SU-DHL-6 (cell line): ENCODE measurements at regions not wholly inside any gene's neighbourhood (a gene's known extent, or its start where the extent isn't known, plus 50 kb on each side); places are given as distances from the start of the nearest gene placed in this dataset.

ENCODE experiments used
- H2AFZ ChIP-seq: fragments of 200-600 bp; sonication (generic); 2 replicates; pipeline ENCODE4 v1.6.1; 2014; ENCODE audit warnings: low read depth, mild to moderate bottlenecking, moderate library complexity, mixed read lengths, antibody characterized with exemption, low read length; ENCODE audit not compliant: severe bottlenecking
- H3F3A ChIP-seq: fragments of 200-600 bp; shearing (Covaris generic); 2 replicates; pipeline ENCODE4 v1.6.0; 2016; ENCODE audit warnings: antibody characterized with exemption, mild to moderate bottlenecking; ENCODE audit not compliant: insufficient read depth
- H3K27ac ChIP-seq: fragments of 200-600 bp; sonication (generic); 2 replicates; pipeline ENCODE4 v1.5.1; 2016; ENCODE audit warnings: low read depth, mild to moderate bottlenecking, low read length, moderate library complexity, mixed read lengths
- H3K27me3 ChIP-seq: fragments of 200-600 bp; sonication (generic), shearing (Covaris generic); 2 replicates; pipeline ENCODE4 v1.6.0; 2014; ENCODE audit warnings: mild to moderate bottlenecking, low read length
- H3K36me3 ChIP-seq: fragments of 200-600 bp; sonication (generic); 2 replicates; pipeline ENCODE4 v1.6.1; 2014; ENCODE audit warnings: mild to moderate bottlenecking, low read length, mixed read lengths
- H3K4me2 ChIP-seq: fragments of 300-600, 200-600 bp; shearing (Covaris generic), sonication (generic); 2 replicates; pipeline ENCODE4 v1.6.0; 2014; ENCODE audit warnings: low read length, low read depth, mild to moderate bottlenecking; ENCODE audit not compliant: poor library complexity, severe bottlenecking
- H3K4me3 ChIP-seq: fragments of 200-600 bp; sonication (generic); 2 replicates; pipeline ENCODE4 v1.5.1; 2014; ENCODE audit warnings: antibody characterized with exemption, low read length, mild to moderate bottlenecking, mixed read lengths; ENCODE audit not compliant: insufficient read depth, poor library complexity, severe bottlenecking
- H3K79me2 ChIP-seq: fragments of 200-600 bp; sonication (generic); 2 replicates; pipeline ENCODE4 v1.6.1; 2014; ENCODE audit warnings: mild to moderate bottlenecking, low read length, moderate library complexity; ENCODE audit not compliant: insufficient read depth
- H3K9ac ChIP-seq: fragments of 200-600 bp; sonication (generic); 2 replicates; pipeline ENCODE4 v1.7.0; 2014; ENCODE audit warnings: mild to moderate bottlenecking, low read length
- H3K9me2 ChIP-seq: fragments of 200-600 bp; sonication (generic); replicated peaks from 2 replicates; pipeline ENCODE4 v1.6.1; 2014; ENCODE audit warnings: low read length; ENCODE audit not compliant: insufficient read depth
- H3K9me3 ChIP-seq: fragments of 200-600 bp; sonication (generic); 2 replicates; pipeline ENCODE4 v1.6.1; 2014; ENCODE audit warnings: low read length, mixed read lengths; ENCODE audit not compliant: insufficient read depth
- H4K20me1 ChIP-seq: fragments of 200-600 bp; sonication (generic); 2 replicates; pipeline ENCODE4 v1.6.1; 2014; ENCODE audit warnings: low read depth, mild to moderate bottlenecking, antibody characterized with exemption, low read length, moderate library complexity, mixed read lengths
- CTCF ChIP-seq: fragments of 200-600 bp; sonication (generic); IDR thresholded peaks from one replicate; pipeline ENCODE4 v1.5.1; 2017; ENCODE audit warnings: antibody characterized with exemption, mild to moderate bottlenecking, low read length, moderate library complexity; ENCODE audit not compliant: insufficient read depth, poor library complexity, severe bottlenecking
- EZH2phosphoT487 ChIP-seq: fragments of 200-600 bp; sonication (generic), shearing (Covaris generic); conservative IDR thresholded peaks from 2 replicates; pipeline ENCODE4 v1.6.1; 2018; ENCODE audit warnings: mild to moderate bottlenecking, antibody characterized with exemption, low read length, moderate library complexity, mixed read lengths

- Histone ChIP-seq H3K36me3 (no peaks in the 10 kb centered on the region), H3K4me2 (no peak overlapping the region), H3K27ac (no peak overlapping the region), H3K79me2 (no peaks in the 10 kb centered on the region), H3K9me2 (no peaks in the 10 kb centered on the region), H4K20me1 (no peaks in the 10 kb centered on the region), H3K9ac (no peak overlapping the region), H2AFZ (no peak overlapping the region), H3F3A (0 out of 2 replicates have a peak, but pooled peaks cover 4% of the 10 kb centered on the region), H3K9me3 (no peaks in the 10 kb centered on the region), H3K4me3 (no peak overlapping the region), H3K27me3 (no peaks in the 10 kb centered on the region)
- TF ChIP-seq CTCF: no peak
- TF ChIP-seq EZH2phosphoT487: no peak
Observed at GRCh38 chr1:195721210-195721971, 886.8 kb downstream of the KCNT2 start.

GRCh38 chr1:195717651-195718050, 890.6 kb downstream of the KCNT2 start:
- Histone ChIP-seq H3K27me3 (no peaks in the 10 kb centered on the region), H3K79me2 (no peaks in the 10 kb centered on the region), H3K36me3 (no peaks in the 10 kb centered on the region), H3K27ac (no peak overlapping the region), H3F3A (no peaks in the 10 kb centered on the region), H3K9me3 (no peaks in the 10 kb centered on the region), H3K4me2 (no peak overlapping the region), H3K4me3 (no peak overlapping the region), H4K20me1 (no peaks in the 10 kb centered on the region), H2AFZ (no peak overlapping the region), H3K9me2 (no peaks in the 10 kb centered on the region), H3K9ac (no peak overlapping the region)
- TF ChIP-seq EZH2phosphoT487 (no peak), CTCF (no peak)

GRCh38 chr1:195715652-195716051, 892.6 kb downstream of the KCNT2 start:
- Histone ChIP-seq H4K20me1 (no peaks in the 10 kb centered on the region), H2AFZ (no peak overlapping the region), H3K4me2 (no peak overlapping the region), H3K36me3 (no peaks in the 10 kb centered on the region), H3K79me2 (no peaks in the 10 kb centered on the region), H3K27me3 (no peaks in the 10 kb centered on the region), H3F3A (no peaks in the 10 kb centered on the region), H3K27ac (no peak overlapping the region), H3K9me3 (no peaks in the 10 kb centered on the region), H3K4me3 (no peak overlapping the region), H3K9me2 (no peaks in the 10 kb centered on the region), H3K9ac (no peak overlapping the region)
- no peak for TF ChIP-seq CTCF
- TF ChIP-seq EZH2phosphoT487: no peak
